WTC11 (cell line): ENCODE measurements at regions not wholly inside any gene's neighbourhood (a gene's known extent, or its start where the extent isn't known, plus 50 kb on each side); places are given as distances from the start of the nearest gene placed in this dataset.

Source experiments
- CTCF ChIP-seq: fragments of 200-600 bp; IDR thresholded peaks from 2 replicates; pipeline ENCODE4 v1.8.0; 2022; ENCODE audit warnings: antibody characterized with exemption
- HMGXB4 ChIP-seq: sonication (generic); formaldehyde crosslinking; IDR thresholded peaks from 2 replicates; pipeline ENCODE4 v1.8.1; 2023; ENCODE audit warnings: mild to moderate bottlenecking, moderate library complexity, missing genetic modification reagents
- USF2 ChIP-seq: sonication (generic); formaldehyde crosslinking; IDR thresholded peaks from 2 replicates; pipeline ENCODE4 v1.8.1; 2023; ENCODE audit warnings: mild to moderate bottlenecking, missing genetic modification reagents, moderate library complexity

- TF ChIP-seq USF2 (CRISPR knock-in tag), result no peak
- no peak for TF ChIP-seq CTCF
- TF ChIP-seq HMGXB4 (CRISPR knock-in tag), result no peak
These were observed 214.3 kb upstream of the CDKN3 start for GRCh38 chr14:54182419-54183045.
